ENCODE measurements at regions not wholly inside any gene's neighbourhood (a gene's known extent, or its start where the extent isn't known, plus 50 kb on each side); places are given as distances from the start of the nearest gene placed in this dataset.

DNA sequence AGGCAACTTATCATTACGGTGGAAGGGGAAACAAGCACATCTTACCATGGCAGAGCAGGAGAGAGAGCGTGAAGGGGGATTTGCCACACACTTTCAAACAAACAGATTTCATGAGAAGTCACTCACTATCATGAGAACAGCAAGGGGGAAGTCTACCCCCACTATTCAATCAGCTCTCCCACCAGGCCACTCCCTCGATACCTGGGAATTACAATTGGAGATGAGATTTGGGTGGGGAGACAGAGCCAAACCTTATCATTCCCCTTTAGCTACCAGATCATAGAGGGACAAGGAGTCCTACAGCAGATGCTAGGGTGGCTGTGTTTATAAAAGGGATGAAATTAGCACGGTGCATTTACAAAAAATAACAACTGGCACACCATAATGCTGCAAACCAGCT, 2149.4 kb upstream of the ACO1 start:
- intact Hi-C loops (cut with DNase I), result no loop called here
- ATAC-seq, result no peak

DNA sequence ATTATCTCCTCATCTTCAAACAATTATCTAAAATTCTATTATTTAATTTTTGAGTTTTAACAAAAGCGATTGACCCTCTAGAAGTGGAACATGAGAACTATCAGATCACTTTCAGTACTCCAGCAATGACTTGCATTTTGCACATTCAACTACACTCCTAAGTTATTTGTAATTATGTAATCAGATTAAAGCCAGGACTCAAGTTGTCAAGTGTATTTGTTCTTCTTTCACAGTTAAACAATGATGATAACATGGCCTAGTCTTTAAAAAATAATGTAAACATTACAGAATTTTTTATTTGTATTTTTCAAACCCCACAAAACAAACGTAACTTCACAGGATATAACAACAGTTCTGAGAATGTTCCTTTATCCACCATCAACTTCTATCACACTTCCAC, 2148.9 kb upstream of the ACO1 start:
- TF ChIP-seq, protein P1, sequence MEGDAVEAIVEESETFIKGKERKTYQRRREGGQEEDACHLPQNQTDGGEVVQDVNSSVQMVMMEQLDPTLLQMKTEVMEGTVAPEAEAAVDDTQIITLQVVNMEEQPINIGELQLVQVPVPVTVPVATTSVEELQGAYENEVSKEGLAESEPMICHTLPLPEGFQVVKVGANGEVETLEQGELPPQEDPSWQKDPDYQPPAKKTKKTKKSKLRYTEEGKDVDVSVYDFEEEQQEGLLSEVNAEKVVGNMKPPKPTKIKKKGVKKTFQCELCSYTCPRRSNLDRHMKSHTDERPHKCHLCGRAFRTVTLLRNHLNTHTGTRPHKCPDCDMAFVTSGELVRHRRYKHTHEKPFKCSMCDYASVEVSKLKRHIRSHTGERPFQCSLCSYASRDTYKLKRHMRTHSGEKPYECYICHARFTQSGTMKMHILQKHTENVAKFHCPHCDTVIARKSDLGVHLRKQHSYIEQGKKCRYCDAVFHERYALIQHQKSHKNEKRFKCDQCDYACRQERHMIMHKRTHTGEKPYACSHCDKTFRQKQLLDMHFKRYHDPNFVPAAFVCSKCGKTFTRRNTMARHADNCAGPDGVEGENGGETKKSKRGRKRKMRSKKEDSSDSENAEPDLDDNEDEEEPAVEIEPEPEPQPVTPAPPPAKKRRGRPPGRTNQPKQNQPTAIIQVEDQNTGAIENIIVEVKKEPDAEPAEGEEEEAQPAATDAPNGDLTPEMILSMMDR (IDR thresholded peaks at IDR 0.05), result no peak
- Histone ChIP-seq H3K27me3 (no peaks in the 10 kb centered on the region), H3K9me3 (no peaks in the 10 kb centered on the region), H3K27ac (no peak overlapping the region), H3K4me3 (no peak overlapping the region), H3K4me1 (no peaks in the 10 kb centered on the region), H3K36me3 (no peaks in the 10 kb centered on the region)
- no peak for DNase-seq
- peak; percentile 74 for ATAC-seq
- intact Hi-C loops (cut with DNase I), result no loop called here

More for the DNA sequence above, 2149.4 kb upstream of the ACO1 start:
- DNase-seq, result no peak
- Histone ChIP-seq H3K27ac (no peak overlapping the region), H3K27me3 (no peaks in the 10 kb centered on the region), H3K4me1 (no peaks in the 10 kb centered on the region), H3K9me3 (no peaks in the 10 kb centered on the region), H3K4me3 (no peak overlapping the region), H3K36me3 (no peaks in the 10 kb centered on the region)
- TF ChIP-seq, protein P1 (IDR thresholded peaks at IDR 0.05), result no peak

DNA sequence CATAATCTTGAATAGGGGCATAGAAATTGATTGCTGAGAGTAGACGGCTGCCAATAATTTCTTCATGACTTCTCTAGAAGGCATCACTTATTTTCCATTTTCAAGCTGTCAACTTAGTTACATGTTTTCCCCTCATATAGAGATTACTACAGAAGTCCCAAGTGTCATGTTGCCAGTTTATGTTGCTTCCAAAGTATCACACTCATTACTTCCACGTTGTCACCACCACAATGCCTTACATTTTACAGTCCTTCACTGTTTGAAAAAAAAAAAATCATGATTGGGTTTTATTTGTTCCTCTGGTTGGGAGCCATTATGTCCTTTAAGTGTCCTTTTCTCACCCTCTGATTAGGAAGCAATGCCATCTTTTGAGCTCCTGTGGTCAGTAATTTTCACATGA, 2144.6 kb upstream of the ACO1 start:
- intact Hi-C loops (cut with DNase I), result no loop called here
- TF ChIP-seq, protein P1 (IDR thresholded peaks at IDR 0.05), result no peak
- no peak for DNase-seq
- H3K4me1 ChIP-seq, result no peaks in the 10 kb centered on the region
- no peaks in the 10 kb centered on the region for H3K36me3 ChIP-seq
- no peaks in the 10 kb centered on the region for H3K27me3 ChIP-seq
- no peak overlapping the region for H3K4me3 ChIP-seq
- no peak overlapping the region for H3K27ac ChIP-seq
- no peak for ATAC-seq
- no peaks in the 10 kb centered on the region for H3K9me3 ChIP-seq

DNA sequence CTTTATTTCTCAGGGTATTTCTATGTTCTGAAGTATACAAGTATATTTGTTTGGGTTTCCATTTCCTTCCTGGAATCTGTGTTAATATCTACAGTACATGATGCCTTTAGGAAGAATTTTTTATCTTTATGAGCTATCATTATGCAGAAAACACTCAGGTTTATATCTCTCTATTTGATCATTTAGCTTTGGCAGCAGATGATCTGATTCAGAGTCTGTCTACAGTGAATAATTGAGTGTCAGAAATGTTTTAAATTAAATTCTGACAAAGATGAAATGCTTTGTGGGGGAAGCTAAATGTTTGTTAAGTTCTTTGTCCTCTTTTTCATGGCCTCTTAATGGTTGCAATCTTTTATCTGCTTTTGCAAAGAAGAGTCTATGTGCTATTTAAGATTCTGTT, 2141.0 kb upstream of the ACO1 start:
- TF ChIP-seq, protein P1 (IDR thresholded peaks at IDR 0.05), result no peak
- Histone ChIP-seq H3K4me3 (no peak overlapping the region), H3K4me1 (no peaks in the 10 kb centered on the region), H3K9me3 (no peaks in the 10 kb centered on the region), H3K27me3 (no peaks in the 10 kb centered on the region), H3K36me3 (no peaks in the 10 kb centered on the region), H3K27ac (no peak overlapping the region)
- ATAC-seq, result no peak
- no peak for DNase-seq
- intact Hi-C loops (cut with DNase I), result no loop called here

DNA sequence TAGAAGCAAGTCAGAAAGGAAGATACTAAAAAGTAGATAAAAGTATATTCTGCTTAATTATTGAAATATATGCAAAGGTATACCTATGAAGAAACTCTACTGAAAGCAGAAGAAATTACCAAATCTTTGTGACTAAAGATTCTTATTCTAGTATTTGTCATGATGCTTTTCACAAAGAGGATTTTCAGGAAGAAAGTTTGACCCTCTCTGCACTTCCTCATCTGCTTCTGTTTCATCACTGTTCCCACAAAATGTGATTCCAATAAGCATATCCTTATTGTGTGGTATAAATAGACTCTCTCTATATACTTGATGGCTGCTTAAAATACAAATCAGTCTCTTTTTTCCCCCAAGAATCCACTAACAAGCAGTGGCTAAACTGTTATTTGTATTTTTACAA, 2139.6 kb upstream of the ACO1 start:
- H3K27me3 ChIP-seq, result no peaks in the 10 kb centered on the region
- TF ChIP-seq, protein P1 (IDR thresholded peaks at IDR 0.05), result no peak
- DNase-seq, result no peak
- no peaks in the 10 kb centered on the region for H3K4me1 ChIP-seq
- no peak for ATAC-seq
- H3K4me3 ChIP-seq, result no peak overlapping the region
- intact Hi-C loops (cut with DNase I), result no loop called here
- H3K27ac ChIP-seq, result no peak overlapping the region
- no peaks in the 10 kb centered on the region for H3K36me3 ChIP-seq
- H3K9me3 ChIP-seq, result no peaks in the 10 kb centered on the region
